CD4-positive, alpha-beta T cell (primary cell): ENCODE measurements at regions not wholly inside any gene's neighbourhood (a gene's known extent, or its start where the extent isn't known, plus 50 kb on each side); places are given as distances from the start of the nearest gene placed in this dataset.

Source experiments
- ATAC-seq: fragments of 200-7000 bp; cut with Tn5 transposase; one replicate; pipeline ENCODE4 v1.10.0; 2022; ENCODE audit warnings: mild to moderate bottlenecking; ENCODE audit not compliant: poor library complexity
- CTCF ChIA-PET: fragments of 350-600 bp; sonication (Branson Sonifier 250); formaldehyde crosslinking; loops from one replicate; lab custom pipeline; 2021; ENCODE audit warnings: antibody characterized with exemption, inconsistent platforms; lab: Charles Lee
- POLR2A ChIA-PET: fragments of 350-600 bp; sonication (Branson Sonifier 250); formaldehyde crosslinking; loops from one replicate; lab custom pipeline; 2021; ENCODE audit warnings: antibody characterized with exemption, inconsistent platforms; lab: Charles Lee
- DNase-seq, 14 experiments: peaks; one replicate each; pipeline ENCODE4 v3.0.0-alpha.2; 2013 to 2020; ENCODE audit warnings: mixed read lengths in 2 of 14
- H3K27ac ChIP-seq, 2 donors: one replicate each; pipeline versions ENCODE4 v1.5.1 to v1.7.0; 2013; ENCODE audit warnings: low read length in 2 of 2, low read depth in 1 of 2, mild to moderate bottlenecking in 1 of 2
- H3K27me3 ChIP-seq, 2 experiments: 1 replicate in 1 of 2; 2 replicates in 1 of 2; pipeline versions ENCODE4 v1.6.1 to v1.7.0; 2013; ENCODE audit warnings: low read length in 2 of 2, control low read depth in 1 of 2, mild to moderate bottlenecking in 1 of 2, moderate library complexity in 1 of 2; ENCODE audit not compliant: insufficient read depth in 2 of 2, control insufficient read depth in 1 of 2
- H3K36me3 ChIP-seq: one replicate; pipeline ENCODE4 v1.6.1; 2013; ENCODE audit warnings: low read length, control low read depth; ENCODE audit not compliant: insufficient read depth
- H3K4me1 ChIP-seq: one replicate; pipeline ENCODE4 v1.6.1; 2013; ENCODE audit warnings: low read length, control low read depth; ENCODE audit not compliant: insufficient read depth
- H3K4me3 ChIP-seq: one replicate; pipeline ENCODE4 v1.5.1; 2013; ENCODE audit warnings: mild to moderate bottlenecking, low read length, moderate library complexity
- H3K9me3 ChIP-seq, 2 experiments: 1 replicate in 1 of 2; 2 replicates in 1 of 2; pipeline versions ENCODE4 v1.6.1 to v1.7.0; 2013; ENCODE audit warnings: low read length in 2 of 2, mild to moderate bottlenecking in 2 of 2, control low read depth in 1 of 2, moderate library complexity in 1 of 2; ENCODE audit not compliant: control insufficient read depth in 1 of 2, insufficient read depth in 1 of 2
- H3K27ac Mint-ChIP-seq: one replicate; pipeline ENCODE4 v1.8.0; 2020; ENCODE audit warnings: mixed read lengths
- H3K27me3 Mint-ChIP-seq: one replicate; pipeline ENCODE4 v1.8.0; 2021; ENCODE audit warnings: mixed read lengths
- H3K36me3 Mint-ChIP-seq: one replicate; pipeline ENCODE4 v1.8.0; 2021; ENCODE audit warnings: low read depth, mixed read lengths
- H3K4me1 Mint-ChIP-seq: one replicate; pipeline ENCODE4 v1.8.0; 2021; ENCODE audit warnings: low read depth, mixed read lengths
- H3K4me3 Mint-ChIP-seq: one replicate; pipeline ENCODE4 v1.8.0; 2020; ENCODE audit warnings: mild to moderate bottlenecking, mixed read lengths
- H3K9me3 Mint-ChIP-seq: one replicate; pipeline ENCODE4 v1.8.0; 2020; ENCODE audit warnings: mixed read lengths
- CTCF ChIP-seq: fragments of 200-600 bp; IDR thresholded peaks from one replicate; pipeline ENCODE4 v1.8.0; 2022; ENCODE audit warnings: antibody characterized with exemption, mild to moderate bottlenecking
- intact Hi-C, 2 experiments: fragments of 100-400 bp; cut with DNase I in 1 of 2; cut with micrococcal nuclease in 1 of 2; formaldehyde crosslinking; loops; one replicate each; pipeline versions ENCODE4 v1.15.1 to v1.9.0; 2023 to 2025; cut with DNase I, micrococcal nuclease

- H3K27me3 ChIP-seq: no peaks in the 10 kb centered on the region
- ChIA-PET POLR2A (no interaction called here), CTCF (no interaction called here)
- H3K9me3 Mint-ChIP-seq: peaks cover 10% of the 10 kb centered on the region
- H3K4me1 Mint-ChIP-seq: no peaks in the 10 kb centered on the region
- DNase-seq (no peak), ATAC-seq (no peak)
- peaks cover 0 to 8% of the 10 kb centered on the region in 2 experiments for H3K9me3 ChIP-seq
- no peaks in the 10 kb centered on the region for H3K4me1 ChIP-seq
- intact Hi-C loops: no loop called here
- no peak for TF ChIP-seq CTCF
- H3K4me3 Mint-ChIP-seq: no peak overlapping the region
- H3K4me3 ChIP-seq: no peak overlapping the region
- H3K27me3 Mint-ChIP-seq: no peaks in the 10 kb centered on the region
- no peaks in the 10 kb centered on the region for H3K36me3 ChIP-seq
- no peak overlapping the region for H3K27ac Mint-ChIP-seq
- no peaks in the 10 kb centered on the region for H3K36me3 Mint-ChIP-seq
- no peak overlapping the region for H3K27ac ChIP-seq
Measured at GRCh38 chr7:113230691-113231090, 112.3 kb upstream of the SMIM30 start.

GRCh38 chr7:113217314-113217713, 99.0 kb upstream of the SMIM30 start:
- Histone ChIP-seq H3K4me3 (no peak overlapping the region), H3K9me3 (no peaks in the 10 kb centered on the region), H3K4me1 (no peaks in the 10 kb centered on the region), H3K36me3 (no peaks in the 10 kb centered on the region), H3K27ac (no peak overlapping the region), H3K27me3 (no peaks in the 10 kb centered on the region)
- H3K27ac Mint-ChIP-seq: no peak overlapping the region
- intact Hi-C loops: loop anchor here in 1 of 2 experiments (1.0 kb wide), 1 partner anchor 11 kb away; no protein-coding TSS in a partner anchor
- ChIA-PET CTCF (no interaction called here), POLR2A (no interaction called here)
- ATAC-seq: no peak
- TF ChIP-seq CTCF: no peak
- no peaks in the 10 kb centered on the region for H3K9me3 Mint-ChIP-seq
- H3K36me3 Mint-ChIP-seq: no peaks in the 10 kb centered on the region
- no peak overlapping the region for H3K4me3 Mint-ChIP-seq
- H3K27me3 Mint-ChIP-seq: no peaks in the 10 kb centered on the region
- no peak for DNase-seq
- no peaks in the 10 kb centered on the region for H3K4me1 Mint-ChIP-seq

GRCh38 chr7:113216038-113216437, 97.7 kb upstream of the SMIM30 start:
- intact Hi-C loops: no loop called here
- no peaks in the 10 kb centered on the region for H3K27me3 ChIP-seq
- H3K4me3 ChIP-seq: no peak overlapping the region
- H3K4me1 ChIP-seq: no peaks in the 10 kb centered on the region
- H3K27me3 Mint-ChIP-seq: no peaks in the 10 kb centered on the region
- ChIA-PET POLR2A (no interaction called here), CTCF (interaction anchor here (1.1 to 1.5 kb wide), 2 partner anchors 16 kb away, joined by 3 to 4 read pairs; no protein-coding TSS in a partner anchor)
- no peaks in the 10 kb centered on the region for H3K36me3 Mint-ChIP-seq
- no peak for TF ChIP-seq CTCF
- no peaks in the 10 kb centered on the region for H3K4me1 Mint-ChIP-seq
- H3K9me3 ChIP-seq: no peaks in the 10 kb centered on the region
- DNase-seq (no peak), ATAC-seq (no peak)
- H3K36me3 ChIP-seq: no peaks in the 10 kb centered on the region
- no peaks in the 10 kb centered on the region for H3K9me3 Mint-ChIP-seq
- H3K4me3 Mint-ChIP-seq: no peak overlapping the region
- H3K27ac Mint-ChIP-seq: no peak overlapping the region
- H3K27ac ChIP-seq: no peak overlapping the region
